Activated CD4-positive, alpha-beta T cell treated with anti-CD3 and anti-CD28 coated beads, Interleukin-2, amount 50 U/mL, for 16 hours (primary cell): ENCODE measurements at regions not wholly inside any gene's neighbourhood (a gene's known extent, or its start where the extent isn't known, plus 50 kb on each side); places are given as distances from the start of the nearest gene placed in this dataset.
"Not testable (repeated sequence)": the region's sequence is repeated elsewhere in the genome, so short reads cannot be mapped to it uniquely, and the experiment has no call there.

Experiments
- DNase-seq: peaks from one replicate; pipeline ENCODE4 v3.0.0-alpha.2; 2020

DNA sequence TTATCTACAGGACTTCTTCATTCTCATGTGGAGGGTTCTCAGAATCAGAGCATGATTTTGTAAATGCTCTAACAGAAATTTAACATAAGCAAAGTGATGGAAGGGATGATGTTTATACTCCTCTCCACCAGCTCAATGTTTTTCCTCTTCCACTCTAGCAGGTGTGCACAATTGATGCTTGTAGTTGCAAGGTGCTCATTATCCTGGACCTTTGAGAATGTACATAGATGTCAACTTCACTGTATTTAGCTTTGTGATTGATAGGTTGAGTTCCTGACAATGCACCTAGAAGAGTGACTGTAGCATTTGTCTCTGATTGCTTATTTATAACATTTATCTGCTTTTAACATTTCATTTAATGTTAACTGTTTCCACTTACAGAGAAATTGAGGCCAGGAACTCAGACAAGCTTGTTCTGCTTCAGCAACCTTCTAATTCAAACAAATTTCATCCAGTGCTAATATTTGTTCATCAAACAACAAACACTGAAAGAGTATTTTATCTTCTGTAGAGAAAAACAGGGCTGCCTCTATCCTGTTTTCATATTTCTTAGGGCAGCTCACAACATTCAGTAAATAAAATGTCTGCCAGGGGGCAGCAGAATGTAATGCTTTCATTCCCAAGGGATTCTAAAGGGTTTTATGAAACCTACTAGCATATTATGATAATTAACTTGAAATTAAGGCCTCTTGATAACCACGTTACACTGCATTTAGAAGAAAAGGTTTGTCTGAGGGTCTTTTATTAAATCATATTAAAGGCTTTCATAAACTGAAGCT is 127.9 kb upstream of the NOL4 start:
- DNase-seq: no peak

DNA sequence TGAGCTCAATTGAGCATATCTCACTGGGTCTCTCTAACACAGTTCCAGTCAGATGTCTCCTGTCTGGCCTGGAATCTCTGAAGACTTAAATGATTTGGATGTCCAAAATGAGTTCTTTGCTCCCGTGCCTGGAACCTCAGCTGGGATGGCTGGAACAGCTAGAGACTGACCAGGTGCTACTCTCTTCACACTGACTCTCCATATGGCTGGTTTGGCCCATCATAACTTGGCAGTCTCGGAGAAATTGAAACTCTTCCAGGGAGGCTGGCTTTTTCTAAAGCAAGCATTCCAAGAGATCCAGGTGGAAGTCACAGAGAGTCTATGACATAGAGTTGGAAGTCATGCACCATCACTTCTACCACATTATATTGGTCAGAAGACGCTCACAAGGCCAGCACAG is 129.6 kb upstream of the NOL4 start:
- DNase-seq: no peak

DNA sequence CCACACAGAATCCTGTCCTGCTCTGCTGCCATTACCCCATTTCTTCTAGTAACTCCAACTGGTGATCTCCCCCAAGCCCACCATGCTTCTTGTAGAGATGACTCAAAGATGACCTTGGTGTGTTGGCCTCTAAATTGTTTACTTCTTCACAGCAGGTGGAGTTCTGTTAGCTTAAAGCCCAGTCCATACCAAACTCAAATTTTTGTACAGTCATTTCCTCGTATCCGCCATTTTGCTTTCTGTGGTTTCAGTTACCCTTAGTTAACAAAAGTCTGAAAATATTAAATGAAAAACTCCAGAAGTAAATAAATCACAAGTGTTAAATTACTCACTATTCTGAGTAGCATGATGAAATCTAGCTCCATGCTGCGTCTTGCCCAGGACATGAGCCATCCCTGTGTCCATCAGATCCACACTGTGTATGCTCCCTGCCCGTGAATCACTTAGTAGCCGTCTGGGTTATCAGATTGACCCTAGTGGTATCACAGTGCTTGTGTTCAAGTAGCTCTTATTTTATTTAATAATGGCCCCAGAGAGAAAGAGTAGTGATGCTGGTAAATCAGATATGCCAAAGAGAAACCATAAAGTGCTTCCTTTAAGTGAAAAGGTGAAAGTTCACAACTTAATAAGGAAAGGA is 133.3 kb upstream of the NOL4 start:
- no peak for DNase-seq

DNA sequence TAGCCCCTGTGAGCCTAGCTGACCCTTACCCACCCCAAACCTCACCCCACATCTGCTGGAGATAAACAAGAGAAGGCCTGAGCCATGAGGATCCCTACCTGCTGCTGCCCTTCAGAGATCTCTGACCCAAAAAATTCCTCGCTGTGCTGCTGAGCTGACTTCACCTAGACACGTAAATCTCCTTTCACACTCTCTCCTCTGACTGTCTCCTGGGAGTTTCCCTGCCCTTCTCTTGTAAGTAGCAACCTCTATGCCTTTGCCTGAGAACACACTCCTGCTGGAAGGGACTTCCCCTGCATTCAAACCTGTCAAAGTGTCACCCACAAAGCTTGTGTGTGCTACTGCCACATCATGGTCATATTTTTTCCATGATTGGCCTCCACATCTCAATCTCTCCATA is 134.2 kb upstream of the NOL4 start:
- peak; percentile 3 for DNase-seq

DNA sequence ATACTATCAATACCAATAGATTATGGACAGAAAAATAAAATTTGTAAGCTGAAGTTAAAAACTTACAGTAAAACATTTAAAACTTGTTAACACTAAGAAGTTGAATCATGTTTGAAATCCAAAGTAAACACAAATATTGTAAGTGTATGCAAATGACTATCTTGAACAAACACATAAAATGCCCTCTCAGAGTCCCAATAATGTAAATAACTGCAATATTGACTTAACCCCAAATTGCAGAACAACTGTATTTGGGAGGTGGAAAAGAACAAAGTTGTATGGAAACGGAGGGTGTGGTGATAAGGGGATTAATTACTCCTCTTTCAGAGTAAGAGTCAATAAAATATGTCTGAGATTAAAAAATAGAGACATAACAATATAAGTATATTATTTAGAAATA is 140.0 kb upstream of the NOL4 start:
- no peak for DNase-seq

DNA sequence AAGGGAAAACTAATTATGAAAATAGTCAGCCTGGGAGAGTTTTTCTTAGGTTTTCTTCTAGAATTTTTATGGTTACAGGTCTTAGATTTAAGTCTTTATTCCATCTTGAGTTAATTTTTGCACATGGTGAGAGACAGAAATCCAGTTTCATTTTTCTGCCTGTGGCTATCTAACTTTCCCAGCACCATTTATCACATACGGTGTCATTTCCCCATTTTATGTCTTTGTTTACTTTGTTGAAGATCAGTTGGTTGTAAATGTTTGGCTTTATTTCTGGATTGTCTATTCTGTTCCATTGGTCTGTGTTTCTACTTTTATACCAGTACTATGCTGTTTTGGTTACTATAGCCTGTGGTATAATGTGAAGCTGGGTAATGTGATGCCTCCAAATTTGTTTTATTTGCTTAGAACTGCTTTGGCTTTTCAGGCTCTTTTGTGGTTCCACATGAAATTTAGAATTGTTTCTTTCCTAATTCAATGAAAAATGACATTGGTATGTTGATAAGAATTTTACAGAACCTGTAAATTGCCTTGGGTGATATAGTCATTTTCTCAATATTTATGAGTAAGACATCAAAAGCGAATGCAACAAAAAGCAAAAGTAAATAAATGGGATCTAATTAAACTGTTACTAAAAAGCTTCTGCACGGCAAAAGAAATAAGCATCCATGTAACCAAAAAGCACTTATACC is 146.1 kb upstream of the NOL4 start:
- DNase-seq: no peak

DNA sequence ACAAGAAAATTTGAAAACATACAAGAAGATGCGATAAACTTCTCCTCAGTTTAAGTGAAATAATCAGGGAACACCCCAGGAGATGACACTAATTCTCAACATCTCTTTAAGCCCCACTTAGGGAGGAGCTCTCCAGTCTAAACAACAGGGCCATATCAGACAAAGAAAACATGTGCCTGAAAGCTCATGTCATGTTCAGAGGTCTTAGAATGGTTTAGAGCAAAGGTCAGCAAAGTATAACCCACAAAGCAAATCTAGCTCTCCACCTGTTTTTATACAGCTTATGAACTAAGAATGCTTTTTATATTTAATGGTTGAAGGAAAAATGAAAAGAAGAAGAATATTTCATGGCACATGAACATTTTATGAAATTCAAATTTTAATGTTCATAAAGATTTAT is 155.6 kb upstream of the NOL4 start:
- no peak for DNase-seq

DNA sequence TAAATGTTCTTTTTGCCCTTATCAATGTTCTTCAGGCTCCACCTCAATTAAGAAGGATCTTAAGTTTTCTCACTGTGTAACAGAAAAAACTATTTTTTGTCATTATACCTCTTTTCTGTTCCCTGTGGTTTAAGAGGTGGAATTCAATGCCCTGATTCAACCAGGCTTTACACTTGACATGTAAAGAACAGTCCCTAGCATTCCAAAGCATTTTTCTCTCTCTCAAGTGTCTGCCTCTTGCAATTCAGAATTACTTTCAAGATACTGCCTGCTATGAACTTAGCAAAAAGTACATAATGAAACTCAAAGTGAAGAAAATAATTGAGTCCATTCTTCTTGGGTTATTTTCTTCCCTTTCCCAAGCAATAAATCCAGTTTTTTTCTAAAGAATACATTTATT is 160.6 kb upstream of the NOL4 start:
- no peak for DNase-seq

DNA sequence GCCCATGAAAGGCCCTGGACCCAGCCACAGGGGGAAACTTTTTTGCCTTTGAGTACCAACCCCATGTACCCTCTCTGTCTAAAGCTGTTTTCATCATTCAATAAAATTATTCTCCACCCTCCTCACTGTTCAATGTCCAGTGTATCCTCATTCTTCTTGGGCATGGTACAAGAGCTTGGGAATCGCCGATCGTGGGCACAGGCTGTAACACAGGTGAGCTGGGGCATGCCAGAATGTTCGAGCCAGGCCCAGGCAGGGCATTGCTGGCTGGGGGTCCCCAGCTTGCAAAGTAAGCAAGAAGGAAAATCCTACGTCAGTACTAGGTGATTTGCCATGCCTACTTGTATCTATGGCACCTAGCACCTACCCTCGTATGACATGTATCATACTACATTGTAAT is 162.1 kb upstream of the NOL4 start:
- no peak for DNase-seq

DNA sequence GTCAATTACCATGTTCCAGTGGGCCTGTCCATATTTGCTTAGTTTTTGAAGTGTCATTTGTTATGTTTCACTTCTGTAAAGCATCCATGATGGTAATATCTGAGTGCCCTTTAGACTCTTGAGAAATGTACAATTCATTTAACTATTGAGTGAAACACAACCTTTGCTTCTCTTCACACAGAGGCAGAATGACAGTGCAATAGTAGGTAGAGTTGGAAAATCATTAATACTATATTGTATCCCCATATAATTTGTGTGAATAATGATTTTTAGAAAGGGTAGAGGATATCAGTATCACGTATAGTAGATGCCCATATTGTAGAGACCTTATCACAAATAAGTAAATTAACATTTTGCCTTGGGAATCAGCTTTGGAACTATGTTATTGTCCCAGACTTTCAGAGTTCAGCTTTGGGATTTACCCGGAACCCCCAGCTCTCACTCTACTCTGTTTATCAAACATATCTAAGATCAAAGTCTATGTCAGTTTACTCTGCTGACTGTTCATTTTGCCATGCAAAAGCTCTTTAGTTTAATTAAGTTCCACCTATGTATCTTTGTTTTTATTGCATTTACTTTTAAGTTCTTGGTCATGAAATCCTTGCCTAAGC is 172.7 kb upstream of the NOL4 start:
- no peak for DNase-seq

DNA sequence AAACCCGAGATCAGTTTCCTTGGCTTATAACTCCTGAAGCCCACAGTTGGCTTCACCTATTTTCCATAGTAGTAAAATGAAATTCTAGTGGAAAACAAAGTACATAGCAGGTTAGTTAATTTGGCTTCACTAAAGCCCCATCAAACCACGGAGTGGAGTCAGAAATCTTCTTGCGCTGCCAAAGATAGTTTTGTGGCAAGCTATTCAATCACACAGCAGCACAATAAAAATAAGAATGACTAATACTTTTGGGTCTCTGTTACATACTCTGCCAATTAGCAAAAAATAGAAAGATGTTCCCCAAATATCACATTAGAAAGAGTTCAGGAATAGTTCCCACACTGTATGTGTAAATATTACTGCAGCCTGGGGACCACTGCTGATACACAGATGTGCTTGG is 175.2 kb upstream of the NOL4 start:
- no peak for DNase-seq

DNA sequence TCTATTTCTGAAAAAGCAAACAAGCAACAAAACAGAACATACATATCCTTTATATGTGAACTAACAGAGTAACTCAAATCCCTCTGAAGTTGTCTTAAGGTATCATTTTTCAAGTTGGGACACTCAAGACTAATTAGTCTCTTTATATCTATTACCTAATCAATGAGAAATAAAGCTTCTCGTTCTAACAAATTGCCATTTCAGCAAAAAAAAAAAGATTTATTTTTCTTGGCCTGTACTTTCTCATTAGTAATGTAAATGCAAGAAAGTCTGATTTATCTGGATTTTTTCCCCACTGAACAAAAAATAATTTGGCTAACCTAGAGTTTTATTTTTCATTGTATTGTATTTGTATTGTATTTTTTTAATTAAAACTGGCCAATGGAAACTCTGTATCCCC is 176.1 kb upstream of the NOL4 start:
- DNase-seq: no peak

DNA sequence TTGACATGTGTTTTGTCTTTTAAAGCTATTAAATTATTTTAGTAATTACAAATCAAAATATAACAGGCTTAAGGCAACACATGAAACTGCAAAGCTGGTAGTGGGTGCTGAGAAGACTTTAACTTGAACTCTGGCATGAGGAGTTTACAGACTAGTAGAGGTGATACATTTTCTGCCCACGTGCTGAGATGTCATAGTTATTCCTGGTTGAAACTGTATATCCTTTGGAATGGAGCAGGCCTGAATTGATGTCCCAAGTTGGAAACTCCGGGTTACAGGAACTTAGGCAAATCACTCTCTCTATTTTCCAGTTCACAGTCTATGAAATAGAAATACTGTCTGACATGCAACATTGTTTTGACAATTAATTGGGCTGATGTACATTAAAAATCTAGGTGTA is 177.1 kb upstream of the NOL4 start:
- DNase-seq: no peak

DNA sequence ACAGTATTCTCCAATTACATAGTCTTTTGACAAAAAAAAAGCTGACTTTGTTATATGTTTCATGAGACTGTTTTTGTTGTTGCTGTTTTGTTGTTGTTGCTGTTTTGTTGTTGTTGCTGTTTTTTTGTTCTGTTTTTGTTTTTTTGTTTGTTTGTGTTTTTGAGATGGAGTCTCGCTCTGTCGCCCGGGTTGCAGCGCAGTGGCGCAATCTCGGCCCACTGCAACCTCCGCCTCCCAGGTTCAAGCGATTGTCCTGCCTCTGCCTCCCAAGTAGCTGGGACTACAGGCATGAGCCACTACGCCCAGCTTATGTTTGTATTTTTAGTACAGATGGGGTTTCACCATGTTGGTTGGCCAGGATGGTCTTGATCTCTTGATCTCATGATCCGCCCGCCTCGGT is 182.8 kb upstream of the NOL4 start:
- not testable (repeated sequence) for DNase-seq

DNA sequence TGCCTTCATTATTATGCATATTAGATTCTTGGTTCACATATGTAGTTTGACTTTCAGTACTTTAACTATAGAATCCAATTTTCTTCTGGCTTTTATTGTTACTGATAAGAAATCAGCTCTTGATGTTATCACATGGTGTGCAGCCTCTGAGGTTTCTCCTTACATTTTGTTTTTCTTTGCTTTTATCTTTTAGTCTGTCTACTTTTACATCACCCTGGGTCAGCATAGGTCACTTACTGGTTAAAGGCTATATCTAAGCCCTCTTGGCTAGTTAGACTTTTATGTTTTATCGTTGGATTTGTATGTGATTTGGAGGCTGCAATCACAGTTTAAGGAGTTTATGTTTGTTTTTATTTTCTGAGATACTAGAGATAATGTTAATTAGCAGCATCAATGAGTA is 187.2 kb upstream of the NOL4 start:
- DNase-seq: no peak

DNA sequence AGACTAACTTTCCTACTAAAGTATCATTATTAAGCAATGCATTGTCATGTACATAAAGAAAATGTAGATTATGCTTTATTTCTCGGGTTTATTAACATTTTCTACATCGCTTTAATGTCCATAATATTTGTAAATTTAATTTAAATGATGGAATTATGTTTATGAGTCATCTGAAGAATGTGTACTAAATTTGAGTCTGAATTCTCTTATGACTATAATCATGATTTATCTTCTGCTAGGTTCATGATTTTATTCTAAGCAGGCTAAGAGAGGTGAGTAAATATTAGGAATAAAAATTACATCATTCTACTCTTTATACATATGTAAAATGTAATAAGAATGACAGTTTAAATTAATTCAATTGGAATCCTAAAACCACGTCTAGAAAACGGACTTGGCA is 206.3 kb upstream of the NOL4 start:
- no peak for DNase-seq

DNA sequence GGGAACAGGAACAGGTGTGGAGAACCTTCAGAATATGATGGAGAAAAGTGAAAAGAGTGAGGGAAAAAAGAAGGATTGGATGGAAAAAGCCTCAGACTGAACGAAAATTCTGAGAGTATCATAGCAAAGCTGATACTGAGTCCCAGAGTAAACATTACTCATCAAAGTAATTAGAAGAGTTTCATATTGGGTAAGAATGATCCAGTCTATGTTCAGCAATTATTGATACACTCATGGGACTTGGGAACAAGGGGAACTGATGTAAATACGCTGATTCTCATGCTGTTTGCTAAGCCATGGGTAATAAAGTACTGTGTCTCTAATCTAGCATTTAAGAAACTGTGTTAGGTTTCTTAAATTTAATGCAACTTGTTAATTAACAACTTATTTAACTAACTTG is 219.9 kb upstream of the NOL4 start:
- no peak for DNase-seq

DNA sequence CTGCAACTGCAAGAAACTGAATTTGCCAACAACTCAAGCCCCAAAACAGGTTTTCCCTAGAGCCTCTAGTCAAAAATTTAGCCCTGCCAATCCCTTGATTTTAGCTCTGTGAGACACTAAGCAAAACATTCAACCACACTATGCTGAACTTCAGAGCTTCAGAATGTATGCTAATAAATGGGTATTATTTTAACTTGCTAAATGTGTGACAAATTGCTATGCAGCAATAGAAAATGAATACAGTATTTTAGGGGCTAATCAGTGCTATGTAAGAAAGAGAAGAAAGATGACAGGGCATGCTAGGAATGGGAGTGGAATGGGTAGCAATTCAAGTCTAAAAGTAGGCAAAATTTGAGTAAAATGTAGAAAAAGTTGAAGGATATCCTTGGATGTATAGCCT is 223.9 kb upstream of the NOL4 start:
- DNase-seq: no peak

DNA sequence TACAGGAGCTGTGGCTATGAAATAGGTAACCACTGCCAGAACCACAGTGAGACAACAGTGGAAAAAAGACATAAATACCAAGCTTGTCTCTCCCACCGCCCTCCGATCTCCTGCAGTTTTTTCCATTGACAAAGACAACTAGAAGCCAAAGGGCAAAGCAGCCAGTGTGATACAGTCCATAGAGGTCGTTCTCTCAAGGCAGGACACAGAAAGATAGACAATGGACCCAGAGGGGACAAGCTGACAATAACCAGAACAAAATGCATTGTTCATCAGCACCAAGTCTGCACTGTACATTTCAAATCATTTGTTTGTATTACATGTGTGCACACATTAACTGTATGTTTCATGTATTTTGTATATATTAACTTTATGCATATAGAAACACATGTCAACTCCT is 233.0 kb upstream of the NOL4 start:
- no peak for DNase-seq

DNA sequence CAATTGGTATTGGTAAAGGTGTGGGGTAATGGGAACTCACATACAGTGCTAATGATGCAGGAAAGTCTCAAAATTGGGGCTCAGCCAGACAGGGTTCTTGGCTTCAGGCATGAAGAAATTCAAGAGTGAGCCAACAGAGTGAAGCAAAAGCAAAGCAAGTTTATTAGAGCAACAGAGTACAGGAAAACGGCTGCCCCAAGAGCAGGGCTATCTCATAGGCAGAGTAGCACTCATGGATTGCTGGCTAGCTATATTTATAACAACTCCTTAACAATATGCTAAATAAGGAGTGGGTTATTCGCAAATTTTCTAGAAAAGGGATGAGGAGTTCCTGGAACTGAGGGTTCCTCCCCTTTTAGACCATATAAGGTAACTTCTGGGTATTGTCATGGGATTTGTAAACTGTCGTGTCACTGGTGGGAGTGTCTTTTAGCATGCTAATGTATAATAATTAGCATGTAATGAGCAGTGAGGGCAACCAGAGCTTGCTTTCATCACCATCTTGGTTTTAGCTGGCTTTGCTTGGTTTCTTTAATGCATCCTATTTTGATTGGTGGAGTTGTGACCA is 233.8 kb upstream of the NOL4 start:
- DNase-seq: no peak

DNA sequence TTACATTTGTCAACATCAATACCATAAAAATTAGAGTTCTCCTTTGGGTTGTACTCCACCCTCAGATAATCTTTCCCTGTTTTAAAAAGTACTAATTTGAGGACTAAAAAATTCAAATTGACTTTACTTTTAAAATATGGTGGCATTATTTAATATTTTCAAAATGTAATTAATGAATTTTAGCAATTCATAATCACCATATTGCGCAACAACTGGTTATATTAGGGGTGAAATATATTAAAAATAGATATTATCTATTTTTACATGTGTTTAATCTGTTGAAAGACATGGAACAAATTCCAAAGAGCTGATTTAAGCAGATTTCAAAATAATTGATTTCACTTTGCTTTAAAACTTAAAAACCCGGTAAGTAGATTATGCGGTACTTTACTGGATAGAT is 236.6 kb upstream of the NOL4 start:
- DNase-seq: no peak

DNA sequence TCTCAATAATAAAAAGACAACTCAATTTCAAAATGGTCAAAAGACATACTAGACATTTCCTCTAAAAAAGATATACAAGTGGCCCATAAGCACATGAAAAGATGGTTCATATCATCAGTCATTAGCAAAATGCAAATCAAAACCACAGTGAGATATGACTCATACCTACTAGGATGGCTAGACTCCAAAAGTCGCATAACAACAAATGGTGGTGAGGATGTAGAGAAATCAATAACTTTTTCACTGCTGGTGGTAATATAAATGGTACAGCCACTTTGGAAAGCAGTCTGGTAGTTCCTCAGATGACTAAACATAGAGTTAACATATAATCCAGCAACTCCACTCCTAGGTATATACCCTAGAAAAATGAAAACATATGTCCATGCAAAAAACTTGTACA is 242.3 kb upstream of the NOL4 start:
- peak; percentile 8 for DNase-seq

DNA sequence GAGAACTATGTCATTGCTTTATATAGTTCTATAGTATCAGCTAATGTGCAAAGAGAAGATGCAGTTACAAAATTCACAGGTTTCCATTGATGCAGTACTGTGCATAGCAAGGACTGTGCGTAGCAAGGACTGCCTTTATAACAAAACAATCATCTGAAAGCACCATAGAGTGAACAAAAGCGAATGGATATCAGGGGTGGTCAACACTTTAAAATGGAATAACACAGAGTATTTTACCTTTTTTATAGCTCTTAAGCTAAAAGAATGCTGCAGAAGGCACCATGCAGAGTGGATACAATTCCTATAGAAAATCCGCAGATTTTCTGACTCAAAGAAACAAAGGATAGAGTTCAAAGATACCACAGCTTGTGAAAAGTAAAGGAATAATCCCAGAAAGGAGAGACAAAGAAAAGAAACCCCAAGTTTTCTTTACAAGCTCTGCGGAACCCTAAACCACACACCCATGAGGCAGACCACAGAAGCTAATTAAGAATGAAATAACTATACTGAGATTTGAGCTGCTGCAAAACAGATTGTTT is 229.9 kb upstream of the DTNA start:
- DNase-seq: no peak
